ENCODE measurements at regions not wholly inside any gene's neighbourhood (a gene's known extent, or its start where the extent isn't known, plus 50 kb on each side); places are given as distances from the start of the nearest gene placed in this dataset.

DNA sequence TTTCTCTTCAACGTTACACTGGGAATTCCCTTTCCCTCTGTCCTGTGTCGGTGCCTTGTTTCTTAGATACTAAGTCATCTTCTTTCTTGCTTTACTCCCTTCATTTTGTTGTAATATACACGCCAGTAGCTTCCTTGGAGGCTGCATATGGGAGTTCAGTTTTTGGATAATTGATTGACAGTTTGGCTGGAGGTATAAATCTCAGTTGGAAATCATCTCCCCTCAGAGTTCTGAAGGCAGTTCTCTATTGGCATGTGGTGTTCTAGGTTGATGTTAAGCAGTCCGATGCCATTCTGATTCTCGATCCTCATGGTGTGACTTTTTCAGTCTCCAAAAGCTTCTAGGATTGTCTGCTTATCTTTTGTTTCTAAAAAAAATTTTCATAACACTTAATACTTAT is 152.5 kb upstream of the GLI2 start:
- H3K9me3 Mint-ChIP-seq, result no peaks in the 10 kb centered on the region
- H3K27me3 Mint-ChIP-seq, result peaks cover 66% of the 10 kb centered on the region
- no peak overlapping the region for H3K4me3 Mint-ChIP-seq
- ChIA-PET CTCF (no interaction called here), POLR2A (no interaction called here)
- Histone ChIP-seq H3K27ac (ENCODE audit: low read depth in 1 of 2, low read length in 2 of 2) (no peak overlapping the region), H3K27me3 (ENCODE audit: control insufficient read depth in 1 of 2, insufficient read depth in 2 of 2, low read length in 2 of 2) (peaks cover 10 to 20% of the 10 kb centered on the region in 2 experiments), H3K36me3 (ENCODE audit: insufficient read depth, low read length) (no peaks in the 10 kb centered on the region), H3K4me1 (ENCODE audit: insufficient read depth, low read length) (no peaks in the 10 kb centered on the region), H3K4me3 (ENCODE audit: low read length) (no peak overlapping the region), H3K9me3 (ENCODE audit: control insufficient read depth in 1 of 2, insufficient read depth in 1 of 2, low read length in 2 of 2) (peaks cover 0 to 28% of the 10 kb centered on the region in 2 experiments)
- no peak for ATAC-seq (ENCODE audit: poor library complexity)
- no peak for DNase-seq
- intact Hi-C loops (cut with DNase I, micrococcal nuclease), result no loop called here
- peaks cover 4% of the 10 kb centered on the region for H3K4me1 Mint-ChIP-seq (ENCODE audit: low read depth)
- H3K36me3 Mint-ChIP-seq (ENCODE audit: low read depth), result no peaks in the 10 kb centered on the region
- no peak overlapping the region for H3K27ac Mint-ChIP-seq
- TF ChIP-seq, protein P1, sequence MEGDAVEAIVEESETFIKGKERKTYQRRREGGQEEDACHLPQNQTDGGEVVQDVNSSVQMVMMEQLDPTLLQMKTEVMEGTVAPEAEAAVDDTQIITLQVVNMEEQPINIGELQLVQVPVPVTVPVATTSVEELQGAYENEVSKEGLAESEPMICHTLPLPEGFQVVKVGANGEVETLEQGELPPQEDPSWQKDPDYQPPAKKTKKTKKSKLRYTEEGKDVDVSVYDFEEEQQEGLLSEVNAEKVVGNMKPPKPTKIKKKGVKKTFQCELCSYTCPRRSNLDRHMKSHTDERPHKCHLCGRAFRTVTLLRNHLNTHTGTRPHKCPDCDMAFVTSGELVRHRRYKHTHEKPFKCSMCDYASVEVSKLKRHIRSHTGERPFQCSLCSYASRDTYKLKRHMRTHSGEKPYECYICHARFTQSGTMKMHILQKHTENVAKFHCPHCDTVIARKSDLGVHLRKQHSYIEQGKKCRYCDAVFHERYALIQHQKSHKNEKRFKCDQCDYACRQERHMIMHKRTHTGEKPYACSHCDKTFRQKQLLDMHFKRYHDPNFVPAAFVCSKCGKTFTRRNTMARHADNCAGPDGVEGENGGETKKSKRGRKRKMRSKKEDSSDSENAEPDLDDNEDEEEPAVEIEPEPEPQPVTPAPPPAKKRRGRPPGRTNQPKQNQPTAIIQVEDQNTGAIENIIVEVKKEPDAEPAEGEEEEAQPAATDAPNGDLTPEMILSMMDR (IDR thresholded peaks at IDR 0.05), result no peak

DNA sequence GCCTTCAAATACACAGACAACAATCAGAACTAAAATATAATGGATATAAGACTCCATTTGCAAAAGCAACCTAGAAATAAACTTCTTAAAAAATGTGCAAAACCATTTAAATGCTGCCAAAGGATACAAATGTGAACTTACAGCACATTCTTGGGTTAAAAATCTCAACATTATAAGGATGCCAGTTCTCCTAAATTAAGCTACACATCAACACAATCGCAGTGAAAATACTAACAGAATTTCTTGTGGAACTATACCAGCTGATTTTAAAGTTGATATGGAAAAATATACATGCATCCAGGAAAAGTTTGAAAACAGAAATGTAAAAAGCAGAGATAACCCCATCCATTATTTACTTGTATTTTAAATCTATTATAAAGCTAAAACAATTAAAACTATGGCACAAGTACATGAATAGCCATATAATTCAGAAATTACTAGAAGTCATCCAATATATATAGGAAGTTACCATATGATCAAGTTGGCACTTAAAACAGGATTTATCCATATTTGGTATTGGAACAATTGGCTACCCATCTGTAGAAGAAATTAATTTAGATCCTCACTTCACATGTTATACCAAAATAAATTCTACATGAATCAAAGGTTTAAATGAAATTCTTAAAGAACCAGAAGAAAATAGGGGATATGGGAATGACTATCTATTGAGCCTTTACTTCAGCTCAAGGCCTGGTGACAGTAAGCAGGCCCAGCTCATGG is 151.7 kb upstream of the GLI2 start:
- H3K27ac Mint-ChIP-seq, result no peak overlapping the region
- no peak overlapping the region for H3K4me3 ChIP-seq (ENCODE audit: low read length)
- CTCF ChIA-PET, result no interaction called here
- H3K4me1 Mint-ChIP-seq (ENCODE audit: low read depth), result peaks cover 4% of the 10 kb centered on the region
- TF ChIP-seq, protein P1 (IDR thresholded peaks at IDR 0.05), result no peak
- no peaks in the 10 kb centered on the region for H3K9me3 Mint-ChIP-seq
- POLR2A ChIA-PET, result no interaction called here
- H3K9me3 ChIP-seq (ENCODE audit: control insufficient read depth in 1 of 2, insufficient read depth in 1 of 2, low read length in 2 of 2), result peaks cover 0 to 28% of the 10 kb centered on the region in 2 experiments
- H3K36me3 ChIP-seq (ENCODE audit: insufficient read depth, low read length), result no peaks in the 10 kb centered on the region
- peaks cover 14 to 29% of the 10 kb centered on the region in 2 experiments for H3K27me3 ChIP-seq (ENCODE audit: control insufficient read depth in 1 of 2, insufficient read depth in 2 of 2, low read length in 2 of 2)
- H3K4me3 Mint-ChIP-seq, result no peak overlapping the region
- no peaks in the 10 kb centered on the region for H3K4me1 ChIP-seq (ENCODE audit: insufficient read depth, low read length)
- ATAC-seq (ENCODE audit: poor library complexity), result no peak
- intact Hi-C loops (cut with DNase I, micrococcal nuclease), result no loop called here
- no peaks in the 10 kb centered on the region for H3K36me3 Mint-ChIP-seq (ENCODE audit: low read depth)
- H3K27me3 Mint-ChIP-seq, result peaks cover 66% of the 10 kb centered on the region
- no peak for DNase-seq
- H3K27ac ChIP-seq (ENCODE audit: low read depth in 1 of 2, low read length in 2 of 2), result no peak overlapping the region

DNA sequence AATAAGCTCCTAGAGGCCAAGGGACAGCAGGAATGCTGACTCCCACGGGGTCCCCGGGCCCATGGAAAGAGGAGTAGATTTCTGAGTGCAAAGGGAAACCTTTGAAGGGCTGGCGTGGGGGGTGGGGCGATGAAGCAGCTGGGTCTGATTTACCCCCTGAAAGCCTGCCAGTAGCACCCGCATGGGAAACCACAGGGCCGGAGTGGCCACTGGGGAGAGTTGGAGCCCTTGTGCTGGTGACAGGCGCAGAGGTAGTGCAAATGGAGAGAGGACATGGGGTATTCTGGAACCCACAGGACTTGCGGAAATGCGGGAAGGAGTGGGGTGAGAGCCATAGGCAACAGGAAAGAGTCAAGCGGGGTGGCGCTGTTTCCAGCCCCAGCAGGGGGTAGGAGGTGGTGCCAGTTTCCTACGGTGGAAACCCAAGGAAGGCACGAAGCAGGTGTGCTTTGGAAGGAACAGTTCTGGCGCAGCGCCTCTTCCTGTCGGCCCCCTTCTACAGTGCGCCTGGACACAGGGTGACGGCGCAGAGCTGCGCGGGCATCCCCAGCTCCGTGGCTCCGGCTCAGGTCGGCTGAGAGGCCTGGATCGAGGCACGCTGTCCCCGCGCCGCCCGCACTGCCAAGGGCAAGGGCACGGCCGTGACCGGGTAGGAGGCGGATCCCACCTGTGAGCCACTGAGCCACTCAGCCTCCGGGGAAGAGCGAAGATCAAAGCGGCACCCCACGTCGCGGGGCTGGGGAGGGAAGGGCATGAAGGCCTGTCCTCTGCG is 149.0 kb upstream of the GLI2 start:
- no peaks in the 10 kb centered on the region for H3K36me3 Mint-ChIP-seq (ENCODE audit: low read depth)
- intact Hi-C loops (cut with DNase I, micrococcal nuclease), result no loop called here
- ATAC-seq (ENCODE audit: poor library complexity), result no peak
- Histone ChIP-seq H3K9me3 (ENCODE audit: control insufficient read depth in 1 of 2, insufficient read depth in 1 of 2, low read length in 2 of 2) (peaks cover 0 to 24% of the 10 kb centered on the region in 2 experiments), H3K4me3 (ENCODE audit: low read length) (no peak overlapping the region), H3K36me3 (ENCODE audit: insufficient read depth, low read length) (no peaks in the 10 kb centered on the region), H3K27ac (ENCODE audit: low read depth in 1 of 2, low read length in 2 of 2) (no peak overlapping the region), H3K27me3 (ENCODE audit: control insufficient read depth in 1 of 2, insufficient read depth in 2 of 2, low read length in 2 of 2) (peaks cover 16 to 30% of the 10 kb centered on the region in 2 experiments), H3K4me1 (ENCODE audit: insufficient read depth, low read length) (no peaks in the 10 kb centered on the region)
- CTCF ChIA-PET, result no interaction called here
- H3K4me3 Mint-ChIP-seq, result no peak overlapping the region
- H3K27ac Mint-ChIP-seq, result no peak overlapping the region
- TF ChIP-seq, protein P1 (IDR thresholded peaks at IDR 0.05), result no peak
- peaks cover 4% of the 10 kb centered on the region for H3K4me1 Mint-ChIP-seq (ENCODE audit: low read depth)
- POLR2A ChIA-PET, result no interaction called here
- no peak for DNase-seq
- no peaks in the 10 kb centered on the region for H3K9me3 Mint-ChIP-seq
- H3K27me3 Mint-ChIP-seq, result peaks cover 77% of the 10 kb centered on the region
